Mammary epithelial cell (primary cell): ENCODE measurements at regions not wholly inside any gene's neighbourhood (a gene's known extent, or its start where the extent isn't known, plus 50 kb on each side); places are given as distances from the start of the nearest gene placed in this dataset.

Source experiments
- CTCF ChIP-seq, 2 donors: IDR thresholded peaks in 1 of 2; conservative IDR thresholded peaks in 1 of 2; 2 replicates each; pipeline ENCODE4 v1.5.1; 2011 to 2012; ENCODE audit warnings: inconsistent platforms in 2 of 2, low read length in 2 of 2, mild to moderate bottlenecking in 2 of 2, control low read depth in 1 of 2, low read depth in 1 of 2; ENCODE audit not compliant: insufficient read depth in 1 of 2; ENCODE audit errors: extremely low read depth in 1 of 2
- EZH2 ChIP-seq: IDR thresholded peaks from 2 replicates; pipeline ENCODE4 v1.6.1; 2012; ENCODE audit warnings: low read length, inconsistent platforms, borderline replicate concordance

DNA sequence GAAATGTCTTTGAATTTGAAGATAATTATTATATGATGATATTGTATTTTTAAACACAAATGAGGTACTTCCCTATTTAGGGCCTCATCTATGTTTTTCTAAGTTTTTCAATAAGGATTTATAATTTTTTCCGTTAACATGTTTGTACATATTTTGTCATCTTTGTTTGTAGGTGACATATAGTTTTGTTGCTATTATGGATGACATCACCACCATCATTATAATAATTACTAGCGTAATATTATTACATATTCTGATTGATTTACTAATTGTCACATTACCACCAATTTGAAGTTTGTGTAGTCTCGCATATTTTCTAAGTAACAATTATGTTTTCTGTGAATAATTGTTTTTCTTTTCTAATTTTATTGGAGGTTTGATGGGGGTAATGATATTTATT is 147.2 kb upstream of the DAAM1 start:
- no peak for TF ChIP-seq CTCF (conservative IDR thresholded peaks at IDR 0.05 in 1 of 2, IDR thresholded peaks at IDR 0.05 in 1 of 2; ENCODE audit: extremely low read depth in 1 of 2, insufficient read depth in 1 of 2, low read depth in 1 of 2, low read length in 2 of 2)
- no peak for TF ChIP-seq EZH2
